Inferior parietal cortex (tissue), 1 donor: ENCODE measurements at regions not wholly inside any gene's neighbourhood (a gene's known extent, or its start where the extent isn't known, plus 50 kb on each side); places are given as distances from the start of the nearest gene placed in this dataset.

ENCODE experiments used
- DNase-seq: peaks from one replicate; pipeline ENCODE4 v3.0.0-alpha.2; 2016; ENCODE audit errors: extremely low spot score

GRCh38 chr7:50166997-50167965 lies 74.2 kb upstream of the ZPBP start:
- no peak for DNase-seq

- no peak for DNase-seq
Observed at GRCh38 chr7:50164559-50165170, 71.6 kb upstream of the ZPBP start.

- DNase-seq, result no peak
Observed at GRCh38 chr7:50160206-50160605, 67.2 kb upstream of the ZPBP start.

GRCh38 chr7:50159154-50159553 lies 66.1 kb upstream of the ZPBP start:
- no peak for DNase-seq

- no peak for DNase-seq
Observed at GRCh38 chr7:50156706-50157105, 63.7 kb upstream of the ZPBP start.

- no peak for DNase-seq
Observed at GRCh38 chr7:50156163-50156562, 63.1 kb upstream of the ZPBP start.

- DNase-seq, result no peak
Observed at GRCh38 chr7:50155755-50156154, 62.7 kb upstream of the ZPBP start.

- no peak for DNase-seq
Observed at GRCh38 chr7:50153995-50154394, 60.9 kb upstream of the ZPBP start.

- DNase-seq, result no peak
Observed at GRCh38 chr7:50153148-50153547, 60.1 kb upstream of the ZPBP start.

- DNase-seq, result no peak
Observed at GRCh38 chr7:50152486-50152885, 59.4 kb upstream of the ZPBP start.

GRCh38 chr7:50151661-50152060 lies 58.6 kb upstream of the ZPBP start:
- DNase-seq, result no peak

- no peak for DNase-seq
Observed at GRCh38 chr7:50151001-50151400, 58.0 kb upstream of the ZPBP start.

GRCh38 chr7:50149369-50149768 lies 56.3 kb upstream of the ZPBP start:
- DNase-seq, result no peak

GRCh38 chr7:50147951-50148808 lies 55.1 kb upstream of the ZPBP start:
- DNase-seq, result no peak

- no peak for DNase-seq
Observed at GRCh38 chr7:50146692-50147091, 53.6 kb upstream of the ZPBP start.

GRCh38 chr7:50145801-50146338 lies 52.8 kb upstream of the ZPBP start:
- DNase-seq, result no peak

GRCh38 chr7:50145226-50145625 lies 52.2 kb upstream of the ZPBP start:
- no peak for DNase-seq
